ENCODE measurements at regions not wholly inside any gene's neighbourhood (a gene's known extent, or its start where the extent isn't known, plus 50 kb on each side); places are given as distances from the start of the nearest gene placed in this dataset.

- H3K4me1 ChIP-seq (replicated peaks in 1 of 2): no peaks in the 10 kb centered on the region
- WGBS, 4 donors: 73 to 84% (median 78%) methylated on average over 4 of the region's 4 CpGs
Observed at GRCh38 chr1:102580806-102581205, 527.5 kb downstream of the COL11A1 start.

GRCh38 chr1:102578804-102579203, 529.5 kb downstream of the COL11A1 start:
- H3K4me1 ChIP-seq (replicated peaks in 1 of 2): no peaks in the 10 kb centered on the region
- intact Hi-C loops (cut with DNase I): no loop called here
- WGBS, 4 donors: 36 to 55% (median 43%) methylated on average over 2 of the region's 2 CpGs

More at GRCh38 chr1:102580806-102581205, 527.5 kb downstream of the COL11A1 start:
- H3K27ac ChIP-seq: no peak overlapping the region
- no peaks in the 10 kb centered on the region for H3K27me3 ChIP-seq
- no peak for TF ChIP-seq POLR2A (IDR thresholded peaks at IDR 0.05)
- intact Hi-C loops (cut with DNase I): no loop called here
- H3K36me3 ChIP-seq (replicated peaks in 1 of 2): no peaks in the 10 kb centered on the region
- no peak for DNase-seq
- H3K9me3 ChIP-seq (replicated peaks in 1 of 3): no peaks in the 10 kb centered on the region
- no peak overlapping the region for H3K4me3 ChIP-seq

GRCh38 chr1:102572637-102573036, 535.7 kb downstream of the COL11A1 start:
- 62 to 88% (median 73%) methylated on average over 1 of the region's 1 CpG for WGBS, 4 donors
- intact Hi-C loops (cut with DNase I): no loop called here

More at GRCh38 chr1:102578804-102579203, 529.5 kb downstream of the COL11A1 start:
- DNase-seq: no peak
- Histone ChIP-seq H3K27me3 (no peaks in the 10 kb centered on the region), H3K9me3 (replicated peaks in 1 of 3) (no peaks in the 10 kb centered on the region), H3K4me3 (no peak overlapping the region), H3K27ac (no peak overlapping the region), H3K36me3 (replicated peaks in 1 of 2) (no peaks in the 10 kb centered on the region)
- TF ChIP-seq POLR2A (IDR thresholded peaks at IDR 0.05): no peak
- no peak for TF ChIP-seq CTCF (IDR thresholded peaks at IDR 0.05)

GRCh38 chr1:102566182-102566581, 542.1 kb downstream of the COL11A1 start:
- TF ChIP-seq CTCF (IDR thresholded peaks at IDR 0.05) (no peak), POLR2A (IDR thresholded peaks at IDR 0.05) (no peak)
- no peaks in the 10 kb centered on the region for H3K36me3 ChIP-seq (replicated peaks in 1 of 2)
- H3K27me3 ChIP-seq: no peaks in the 10 kb centered on the region
- no peaks in the 10 kb centered on the region for H3K9me3 ChIP-seq (replicated peaks in 1 of 3)
- no peak overlapping the region for H3K4me3 ChIP-seq
- H3K4me1 ChIP-seq (replicated peaks in 1 of 2): no peaks in the 10 kb centered on the region
- H3K27ac ChIP-seq: no peak overlapping the region
- DNase-seq: no peak
- intact Hi-C loops (cut with DNase I): no loop called here

More at GRCh38 chr1:102572637-102573036, 535.7 kb downstream of the COL11A1 start:
- no peak for DNase-seq
- Histone ChIP-seq H3K4me3 (no peak overlapping the region), H3K9me3 (replicated peaks in 1 of 3) (no peaks in the 10 kb centered on the region), H3K27ac (no peak overlapping the region), H3K27me3 (no peaks in the 10 kb centered on the region), H3K36me3 (replicated peaks in 1 of 2) (no peaks in the 10 kb centered on the region), H3K4me1 (replicated peaks in 1 of 2) (no peaks in the 10 kb centered on the region)
- TF ChIP-seq POLR2A (IDR thresholded peaks at IDR 0.05) (no peak), CTCF (IDR thresholded peaks at IDR 0.05) (no peak)

- Histone ChIP-seq H3K9me3 (replicated peaks in 1 of 3) (no peaks in the 10 kb centered on the region), H3K4me1 (replicated peaks in 1 of 2) (no peaks in the 10 kb centered on the region), H3K27me3 (no peaks in the 10 kb centered on the region), H3K27ac (no peak overlapping the region), H3K36me3 (replicated peaks in 1 of 2) (no peaks in the 10 kb centered on the region), H3K4me3 (no peak overlapping the region)
- TF ChIP-seq POLR2A (IDR thresholded peaks at IDR 0.05): no peak
- intact Hi-C loops (cut with DNase I): no loop called here
- no peak for DNase-seq
- WGBS, 4 donors: 67 to 91% (median 80%) methylated on average over 1 of the region's 1 CpG
Observed at GRCh38 chr1:102562380-102562779, 545.9 kb downstream of the COL11A1 start.

All from adrenal gland (tissue), 9 donors.